Effector CD8-positive, alpha-beta T cell (primary cell): ENCODE measurements at regions not wholly inside any gene's neighbourhood (a gene's known extent, or its start where the extent isn't known, plus 50 kb on each side); places are given as distances from the start of the nearest gene placed in this dataset.
"Not testable (repeated sequence)": the region's sequence is repeated elsewhere in the genome, so short reads cannot be mapped to it uniquely, and the experiment has no call there.

Experiments
- DNase-seq: peaks from one replicate; lab custom pipeline; 2025; lab: John Stamatoyannopoulos, UW

DNA sequence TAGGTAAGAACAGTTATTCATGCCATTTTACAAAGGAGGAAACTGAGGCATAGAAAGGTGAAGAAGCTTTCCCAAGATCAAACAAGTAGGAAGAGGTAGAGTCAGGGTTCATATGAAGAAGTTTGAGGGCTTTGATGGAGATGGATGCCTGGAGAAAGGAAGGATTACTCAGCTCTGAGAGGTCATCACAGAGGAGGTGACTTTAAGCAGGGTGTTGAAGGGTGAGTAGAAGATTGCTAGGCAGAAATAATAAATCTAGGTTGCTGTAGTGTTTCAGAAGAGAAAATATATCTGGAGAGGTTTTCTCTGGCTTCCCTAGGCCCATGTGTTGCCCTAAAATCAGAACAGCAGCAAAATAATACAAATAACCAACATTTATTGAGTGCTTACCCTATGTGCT is 196.3 kb downstream of the PALM2AKAP2 start:
- DNase-seq: no peak

DNA sequence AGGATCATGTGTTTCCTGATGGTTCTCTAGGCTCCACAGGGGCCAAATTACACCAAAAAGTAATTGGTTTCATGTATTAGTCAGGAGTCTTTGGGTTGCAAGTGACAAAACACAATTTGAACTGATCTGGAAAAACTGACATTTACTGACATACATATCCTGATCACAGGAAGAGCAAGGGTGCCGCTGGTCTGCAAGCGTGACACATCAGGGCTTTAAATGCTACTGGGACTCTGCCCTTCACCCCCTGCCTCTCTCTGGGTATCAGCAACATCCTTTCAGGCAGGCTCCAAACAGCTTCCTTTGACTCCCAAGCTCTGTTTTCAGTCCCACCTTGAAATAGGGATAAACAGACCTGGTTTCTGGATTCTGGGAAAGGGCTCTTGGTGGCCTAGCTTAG is 197.5 kb downstream of the PALM2AKAP2 start:
- no peak for DNase-seq

- no peak for DNase-seq
Observed at GRCh38 chr9:109981091-109981490, 201.1 kb downstream of the PALM2AKAP2 start.

- no peak for DNase-seq
Observed at GRCh38 chr9:109986521-109986991, 206.6 kb downstream of the PALM2AKAP2 start.

DNA sequence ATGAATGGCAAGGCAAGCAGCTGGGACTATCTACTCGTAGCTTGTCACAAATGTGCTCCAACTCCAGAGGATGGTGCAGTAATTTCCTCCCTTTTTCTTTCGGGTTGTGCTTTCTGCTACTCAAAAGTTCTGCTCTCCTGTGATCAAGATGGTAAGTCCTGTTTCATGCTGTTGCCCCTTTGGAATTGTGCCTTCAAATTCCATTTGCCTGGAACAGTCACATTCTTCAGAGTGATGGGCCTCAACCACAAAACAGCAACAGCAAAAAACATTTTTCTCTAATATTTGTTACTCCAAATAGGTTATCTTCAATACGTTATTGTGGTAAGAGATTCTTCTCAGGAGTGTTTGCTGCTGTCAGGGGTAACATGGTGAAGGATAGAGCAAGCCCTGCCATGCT is 209.3 kb downstream of the PALM2AKAP2 start:
- no peak for DNase-seq

DNA sequence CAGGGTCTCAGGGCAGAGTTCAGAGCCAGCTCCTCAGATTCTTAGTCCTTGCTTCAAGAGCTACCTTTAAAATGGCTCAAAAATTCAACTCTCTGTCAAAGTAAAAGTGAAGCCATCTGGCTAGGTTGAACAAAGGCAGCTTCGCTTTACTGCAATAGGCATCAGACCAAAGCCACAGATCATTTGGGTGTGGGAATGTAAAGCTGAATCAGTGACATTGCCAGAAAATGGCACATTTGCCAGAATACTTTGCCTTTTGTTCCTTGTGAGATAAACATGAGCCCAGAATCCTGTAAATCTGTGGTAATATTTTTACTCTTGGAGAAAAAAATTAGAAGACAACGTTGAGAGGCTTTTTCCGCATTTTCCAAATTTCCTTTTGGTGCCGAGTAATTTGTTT is 210.5 kb downstream of the PALM2AKAP2 start:
- no peak for DNase-seq

- no peak for DNase-seq
Observed at GRCh38 chr9:109992293-109992692, 212.3 kb downstream of the PALM2AKAP2 start.

- DNase-seq: no peak
Observed at GRCh38 chr9:109993250-109993978, 213.4 kb downstream of the PALM2AKAP2 start.

DNA sequence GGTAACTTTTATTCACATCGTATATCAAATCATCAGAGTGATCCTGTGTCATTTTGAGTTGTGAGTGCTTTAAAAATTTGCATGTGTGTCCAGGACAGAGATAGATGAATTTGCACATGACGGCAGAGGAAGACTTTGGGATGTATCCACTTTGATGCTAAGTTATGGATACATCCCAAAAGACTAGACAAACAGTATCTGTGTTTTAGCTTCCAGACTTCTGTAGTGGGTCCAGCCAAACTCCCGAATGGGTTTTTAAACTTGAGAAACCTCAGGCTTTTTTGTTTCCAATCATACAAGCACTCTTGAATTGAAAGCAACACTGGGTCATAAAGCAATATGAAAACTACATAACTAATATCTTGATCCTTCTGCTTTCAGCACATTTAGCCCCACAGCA is 213.8 kb downstream of the C9orf152 start:
- DNase-seq: no peak

- DNase-seq: no peak
Observed at GRCh38 chr9:109996936-109997580, 210.9 kb downstream of the C9orf152 start.

DNA sequence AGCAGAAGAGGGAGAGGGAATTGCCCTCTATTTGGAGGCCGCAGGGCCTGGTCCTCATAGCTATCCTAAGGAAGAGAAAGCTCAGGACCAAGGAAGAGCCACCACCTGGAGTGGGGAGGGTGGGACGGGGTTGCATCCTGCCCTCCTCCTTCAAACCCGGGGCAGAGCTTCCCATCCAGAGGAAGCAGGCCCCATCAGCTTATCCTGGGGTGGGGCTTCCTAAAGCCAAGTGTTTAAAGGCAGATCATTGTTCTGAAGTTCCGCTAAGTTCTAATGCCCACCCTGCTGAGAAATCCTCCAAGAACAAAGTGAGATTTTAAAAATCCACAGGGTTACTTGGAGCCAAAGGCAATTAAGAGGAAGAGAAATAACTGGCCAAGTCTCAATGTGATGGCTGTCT is 210.3 kb downstream of the C9orf152 start:
- no peak for DNase-seq

GRCh38 chr9:110005521-110005920 is 202.4 kb downstream of the C9orf152 start:
- DNase-seq: not testable (repeated sequence)

- DNase-seq: no peak
Observed at GRCh38 chr9:110006657-110007056, 201.3 kb downstream of the C9orf152 start.

DNA sequence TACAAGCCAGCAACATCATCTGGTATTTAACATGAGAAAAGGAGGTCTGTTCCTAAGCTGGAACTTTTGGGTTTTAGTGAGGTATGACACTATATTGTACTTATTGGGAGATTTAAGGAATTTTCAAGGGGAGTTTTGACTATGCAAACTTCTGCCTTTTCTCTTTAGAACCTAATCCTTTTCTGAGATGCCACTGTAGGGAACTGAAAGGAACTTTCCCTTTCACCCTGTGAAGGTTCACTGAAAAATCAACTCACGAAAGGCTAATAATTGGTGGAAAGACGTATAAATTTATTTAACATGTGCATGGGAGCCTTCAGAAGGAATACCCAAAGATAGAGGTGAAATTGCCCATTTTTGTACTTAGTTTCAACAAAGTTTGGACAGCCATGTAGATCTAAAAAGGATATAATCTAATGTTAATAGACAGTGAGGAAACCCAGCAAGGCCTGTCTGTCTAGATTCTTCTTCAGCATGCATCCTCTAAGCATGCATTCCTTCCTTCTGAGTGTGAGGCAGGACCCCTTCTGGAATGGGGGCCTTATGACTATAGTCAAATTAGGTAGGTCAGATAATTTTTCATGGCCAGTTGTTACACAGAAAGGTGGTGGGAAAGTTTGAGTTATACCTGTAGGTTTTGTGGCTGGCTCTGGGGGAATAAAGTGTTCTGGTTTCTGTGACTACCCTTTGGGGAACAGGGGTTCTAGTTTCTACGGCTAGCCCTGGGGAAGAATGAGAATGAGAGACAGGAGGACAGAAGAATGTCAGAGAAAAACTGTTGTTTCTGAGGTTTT is 200.3 kb downstream of the C9orf152 start:
- no peak for DNase-seq

GRCh38 chr9:110008663-110009062 is 199.3 kb downstream of the C9orf152 start:
- DNase-seq: no peak

DNA sequence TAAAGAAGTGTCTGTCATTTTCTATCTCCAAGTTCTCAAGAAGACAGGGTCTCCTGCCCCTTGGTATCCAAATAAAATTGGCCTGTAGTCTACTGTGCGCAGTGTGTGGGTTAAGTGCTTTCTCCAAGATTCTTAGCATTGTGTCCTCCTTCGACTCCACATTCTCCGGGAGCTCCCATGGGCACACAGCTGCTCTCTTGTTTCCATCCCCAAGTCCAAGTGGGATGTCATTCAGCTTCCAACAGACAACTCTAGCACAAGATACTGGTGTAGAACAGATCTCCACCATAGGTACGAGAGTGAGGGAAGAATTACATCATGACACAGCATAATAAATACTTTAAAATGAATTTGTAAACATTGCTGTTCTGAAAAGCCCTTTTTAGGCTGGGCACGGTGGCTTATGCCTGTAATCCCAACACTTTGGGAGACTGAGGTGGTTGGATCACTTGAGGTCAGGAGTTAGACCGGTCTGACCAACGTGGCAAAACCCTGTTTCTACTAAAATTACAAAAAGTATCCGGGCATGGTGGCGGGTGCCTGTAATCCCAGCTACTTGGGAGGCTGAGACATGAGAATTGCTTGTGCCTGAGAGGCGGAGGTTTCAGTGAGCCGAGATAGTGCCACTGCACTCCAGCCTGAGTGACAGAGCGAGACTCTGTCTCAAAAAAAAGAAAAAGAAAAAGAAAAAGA is 196.2 kb downstream of the C9orf152 start:
- DNase-seq: no peak

DNA sequence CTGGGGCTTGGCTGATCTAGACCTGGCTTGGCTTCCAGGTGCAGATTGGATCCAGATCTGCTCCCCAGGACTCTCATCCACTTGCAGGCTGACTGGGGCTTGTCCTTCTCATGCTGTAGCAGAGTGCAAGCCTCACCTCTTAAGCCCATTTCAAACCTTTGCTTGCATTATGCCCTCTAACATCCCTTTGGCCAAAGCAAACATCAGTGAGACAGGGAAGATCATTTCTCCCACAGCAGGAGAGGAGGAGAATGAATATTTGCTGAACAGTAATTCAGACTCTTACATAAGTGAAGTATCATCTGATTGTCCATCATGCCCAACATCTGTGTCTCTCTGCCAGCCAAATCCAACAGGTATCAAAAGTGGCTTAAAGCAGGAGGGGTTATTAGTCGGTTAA is 194.9 kb downstream of the C9orf152 start:
- DNase-seq: no peak

DNA sequence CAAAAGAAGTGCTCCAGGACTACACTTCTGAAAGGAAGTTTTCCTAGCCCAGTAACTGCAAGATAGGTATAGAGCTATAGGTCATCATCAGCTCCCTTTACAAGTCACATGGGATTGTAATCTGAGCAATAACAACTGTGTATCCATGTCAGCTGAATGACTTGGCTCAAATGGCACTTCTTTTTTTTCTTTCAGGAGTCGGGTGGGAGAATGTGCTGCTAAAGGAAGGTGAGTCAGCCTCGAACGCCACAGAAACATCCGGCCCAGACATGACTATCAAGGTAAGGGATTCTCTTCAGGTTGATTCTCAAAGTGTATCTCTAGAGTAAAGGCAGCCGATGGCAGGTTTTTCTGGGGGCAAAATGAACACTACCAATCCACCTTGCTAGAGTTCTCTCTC is 192.2 kb downstream of the C9orf152 start:
- DNase-seq: no peak

DNA sequence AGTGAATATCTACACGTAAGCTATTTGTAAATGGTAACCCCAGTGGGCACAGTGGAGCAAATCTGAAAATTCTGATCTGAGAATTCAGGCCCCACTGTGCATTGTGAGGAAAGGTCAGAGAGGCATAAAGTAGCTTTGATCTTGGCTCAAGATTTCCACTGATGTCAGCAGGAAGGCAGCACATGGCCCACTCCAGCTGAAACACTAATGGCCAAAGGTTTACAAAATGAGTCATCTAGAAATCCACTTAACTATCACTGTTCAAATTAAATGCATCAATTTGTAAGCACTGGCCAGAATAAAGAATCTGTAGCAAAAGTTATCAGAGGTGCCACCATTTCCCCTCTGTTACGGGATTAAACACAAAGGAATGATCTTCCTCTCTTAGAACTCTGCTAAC is 191.6 kb downstream of the C9orf152 start:
- DNase-seq: no peak

GRCh38 chr9:110020216-110020615 is 187.7 kb downstream of the C9orf152 start:
- not testable (repeated sequence) for DNase-seq

GRCh38 chr9:110021891-110022290 is 186.1 kb downstream of the C9orf152 start:
- DNase-seq: no peak

DNA sequence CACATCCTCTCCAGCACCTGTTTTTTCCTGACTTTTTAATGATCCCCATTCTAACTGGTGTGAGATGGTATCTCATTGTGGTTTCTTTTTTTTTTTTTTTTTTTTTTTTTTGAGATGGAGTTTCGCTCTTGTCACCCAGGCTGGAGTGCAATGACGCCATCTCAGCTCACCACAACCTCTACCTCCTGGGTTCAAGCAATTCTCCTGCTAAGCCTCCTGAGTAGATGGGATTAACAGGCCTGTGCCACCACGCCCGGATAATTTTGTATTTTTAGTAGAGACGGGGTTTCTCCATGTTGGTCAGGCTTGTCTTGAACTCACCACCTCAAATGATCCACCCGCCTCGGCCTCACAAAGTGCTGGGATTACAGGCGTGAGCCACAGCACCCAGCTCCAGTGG is 184.7 kb downstream of the C9orf152 start:
- DNase-seq: not testable (repeated sequence)
